ENCODE measurements at regions not wholly inside any gene's neighbourhood (a gene's known extent, or its start where the extent isn't known, plus 50 kb on each side); places are given as distances from the start of the nearest gene placed in this dataset.
"Not testable (repeated sequence)": the region's sequence is repeated elsewhere in the genome, so short reads cannot be mapped to it uniquely, and the experiment has no call there.

GRCh38 chr21:35476621-35477395, 427.7 kb upstream of the RUNX1 start:
- intact Hi-C loops (cut with micrococcal nuclease) = no loop called here

DNA sequence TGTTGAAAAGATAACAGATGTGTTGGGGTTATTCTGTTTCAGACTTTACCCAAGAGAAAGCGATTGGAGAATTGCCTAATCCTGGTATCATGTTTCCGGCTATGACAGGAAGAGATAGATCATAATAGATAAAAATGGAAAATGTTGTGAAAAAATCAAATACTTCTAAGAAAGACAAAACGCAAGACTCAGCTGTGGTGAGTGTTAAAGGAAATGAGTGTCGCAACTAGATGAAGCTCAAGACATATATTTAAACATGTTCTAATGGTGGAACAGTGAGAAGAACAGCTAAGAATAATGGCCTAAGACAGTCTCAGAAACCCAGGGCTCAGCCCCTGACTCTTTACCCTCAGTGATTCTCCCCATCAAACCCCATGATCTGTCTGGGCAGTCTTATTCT, 426.7 kb upstream of the RUNX1 start:
- intact Hi-C loops (cut with micrococcal nuclease) = no loop called here

DNA sequence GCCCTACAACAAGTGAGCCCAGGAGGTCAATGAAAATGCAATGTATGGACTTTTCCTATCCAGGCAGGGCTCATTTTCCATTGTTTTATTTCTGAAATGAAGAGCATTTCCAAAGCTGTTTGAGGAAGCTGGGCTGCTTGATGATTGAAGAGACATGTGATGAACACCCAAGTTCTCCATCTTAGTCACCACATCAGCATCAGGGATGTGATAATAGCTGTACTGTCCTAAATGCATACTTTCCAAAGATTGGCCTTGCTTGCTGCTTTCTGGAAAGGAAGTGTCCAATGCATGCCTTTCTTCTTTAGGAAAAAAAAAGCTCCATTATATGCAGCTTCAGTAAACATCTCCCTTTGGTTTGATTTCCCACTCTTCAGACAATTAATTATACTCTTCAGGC, 425.9 kb upstream of the RUNX1 start:
- intact Hi-C loops (cut with micrococcal nuclease) = no loop called here

DNA sequence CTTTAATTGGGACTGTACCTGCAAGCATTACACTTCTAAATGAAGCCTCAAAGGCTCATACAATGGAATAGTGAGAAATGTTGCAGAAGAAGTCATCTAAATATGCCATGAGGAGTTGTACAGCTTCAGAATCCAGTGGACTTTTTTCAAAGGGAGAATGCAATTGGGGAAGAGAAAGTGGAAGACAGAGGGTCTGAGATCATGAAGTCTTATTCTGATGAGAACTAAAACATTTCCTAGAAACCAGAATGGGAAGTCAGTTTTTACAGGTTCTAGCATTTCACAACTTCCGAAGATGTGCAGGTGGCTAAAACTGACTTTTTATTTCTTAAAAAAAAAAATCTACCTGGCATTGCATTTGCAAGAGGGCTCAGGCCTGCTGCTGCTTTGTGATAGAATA, 424.4 kb upstream of the RUNX1 start:
- intact Hi-C loops (cut with micrococcal nuclease) = no loop called here

GRCh38 chr21:35470522-35470921, 421.4 kb upstream of the RUNX1 start:
- intact Hi-C loops (cut with micrococcal nuclease) = no loop called here

GRCh38 chr21:35469498-35469897, 420.4 kb upstream of the RUNX1 start:
- intact Hi-C loops (cut with micrococcal nuclease) = no loop called here

DNA sequence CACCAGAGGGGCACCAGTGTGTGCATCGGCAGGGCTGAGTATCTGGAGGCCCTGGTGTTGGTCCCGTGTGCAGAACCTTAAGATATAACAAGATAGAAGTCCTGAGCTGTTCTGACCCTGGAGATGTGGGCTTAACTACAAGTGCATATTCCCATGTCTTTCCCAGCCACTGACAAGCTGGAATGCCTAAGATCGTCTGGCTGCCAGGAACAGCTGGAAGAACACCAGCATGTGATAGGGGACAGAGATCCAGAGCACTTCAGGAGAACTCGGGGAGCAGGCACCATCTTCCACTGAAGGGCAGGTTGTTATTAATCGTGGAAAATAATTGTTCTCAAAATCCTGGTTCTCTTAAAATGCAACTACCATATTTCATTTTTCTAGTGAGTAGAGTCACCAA, 419.9 kb upstream of the RUNX1 start:
- intact Hi-C loops (cut with micrococcal nuclease) = no loop called here

GRCh38 chr21:35467566-35467965, 418.5 kb upstream of the RUNX1 start:
- intact Hi-C loops (cut with micrococcal nuclease) = no loop called here

GRCh38 chr21:35466681-35467080, 417.6 kb upstream of the RUNX1 start:
- intact Hi-C loops (cut with micrococcal nuclease) = not testable (repeated sequence)

DNA sequence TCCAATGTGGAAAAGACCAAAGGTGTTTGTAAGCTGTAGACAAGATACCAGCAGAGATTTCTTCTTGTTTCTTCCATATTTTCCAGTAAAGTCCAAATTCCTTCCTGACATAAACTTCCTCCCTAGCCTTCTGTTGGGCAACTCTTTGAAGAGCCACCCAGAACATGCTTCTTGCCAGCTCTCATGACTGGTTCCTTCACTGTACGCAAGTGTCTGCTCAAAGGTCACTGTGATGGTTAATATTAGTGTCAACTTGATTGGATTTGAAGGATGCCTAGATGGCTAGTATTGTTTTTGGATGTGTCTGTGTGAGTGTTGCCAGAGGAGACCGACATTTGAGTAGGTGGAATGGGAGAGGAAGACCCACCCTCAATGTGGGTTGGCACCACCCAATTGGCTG, 416.6 kb upstream of the RUNX1 start:
- intact Hi-C loops (cut with micrococcal nuclease) = no loop called here

GRCh38 chr21:35461700-35462099, 412.6 kb upstream of the RUNX1 start:
- intact Hi-C loops (cut with micrococcal nuclease) = no loop called here

GRCh38 chr21:35460441-35460840, 411.3 kb upstream of the RUNX1 start:
- intact Hi-C loops (cut with micrococcal nuclease) = no loop called here

DNA sequence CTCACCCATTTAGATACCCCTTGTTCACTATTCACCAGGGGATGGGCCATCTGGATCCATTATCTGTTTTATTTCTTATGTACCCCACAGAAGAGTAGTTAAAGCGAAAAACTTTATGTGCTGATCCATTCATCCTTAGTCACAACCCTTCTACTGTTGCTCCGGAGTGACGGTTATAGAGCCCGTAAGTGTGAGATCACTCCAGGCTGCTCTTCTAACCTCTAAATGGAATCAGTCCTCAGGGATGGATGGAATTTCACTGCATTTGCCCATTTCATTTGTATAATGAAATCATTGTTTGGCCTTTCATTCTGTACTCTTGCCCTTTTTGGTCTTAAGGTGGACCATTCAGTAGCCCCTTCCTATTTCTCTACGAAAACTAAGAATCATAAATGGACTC, 409.3 kb upstream of the RUNX1 start:
- intact Hi-C loops (cut with micrococcal nuclease) = no loop called here

DNA sequence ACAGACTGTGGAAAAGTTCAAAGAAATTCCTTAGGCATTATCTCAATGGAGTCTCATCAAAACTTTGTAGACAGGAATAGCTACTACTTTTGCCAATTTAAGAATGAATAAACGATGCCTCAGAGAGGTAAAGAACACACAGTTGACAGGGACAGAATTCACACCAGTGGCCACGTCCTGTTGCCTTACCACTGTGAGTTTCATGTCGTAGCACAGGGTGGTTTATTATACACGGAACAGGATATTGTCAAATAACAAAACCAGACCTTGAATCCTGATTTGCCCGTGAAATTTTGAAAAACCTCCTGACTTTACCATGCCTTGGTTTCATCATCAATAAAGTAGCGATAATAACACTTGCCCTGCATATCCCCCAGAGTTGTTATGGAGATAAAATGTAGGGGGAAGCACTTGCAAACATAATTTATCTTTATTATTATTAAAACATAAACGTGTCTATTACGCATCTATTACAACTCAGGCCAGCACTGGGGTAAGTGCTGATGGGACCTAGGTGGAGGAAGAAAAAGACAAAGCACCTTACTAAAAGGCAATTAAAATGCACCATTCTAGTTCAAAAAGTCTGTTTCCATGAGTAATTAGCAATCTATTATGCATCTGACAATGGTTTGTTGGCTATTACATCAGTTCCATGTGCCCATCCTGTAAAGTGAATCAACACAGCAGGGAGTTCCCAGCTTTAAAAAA, 408.1 kb upstream of the RUNX1 start:
- intact Hi-C loops (cut with micrococcal nuclease) = no loop called here

- intact Hi-C loops (cut with micrococcal nuclease) = no loop called here
Measured at GRCh38 chr21:35451276-35451675, 402.2 kb upstream of the RUNX1 start.

- intact Hi-C loops (cut with micrococcal nuclease) = no loop called here
Measured at GRCh38 chr21:35450830-35451229, 401.7 kb upstream of the RUNX1 start.

DNA sequence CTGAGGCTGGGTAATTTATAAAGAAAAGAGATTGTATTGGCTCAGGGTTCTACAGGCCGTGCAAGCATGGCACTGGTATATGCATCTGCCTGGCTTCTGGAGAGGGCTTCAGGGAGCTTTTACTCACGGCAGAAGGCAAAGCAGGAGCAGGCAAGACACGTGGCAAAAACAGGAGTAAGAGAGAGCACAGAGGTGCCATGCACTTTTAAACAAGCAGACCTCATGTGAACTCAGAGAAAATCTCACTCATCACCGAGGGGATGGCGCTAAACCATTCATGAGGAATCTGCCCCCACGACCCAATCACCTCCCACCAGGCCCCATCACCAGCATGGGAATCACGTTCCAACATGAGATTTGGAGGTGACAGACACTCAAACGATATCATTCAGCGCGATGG, 400.7 kb upstream of the RUNX1 start:
- intact Hi-C loops (cut with micrococcal nuclease) = no loop called here

DNA sequence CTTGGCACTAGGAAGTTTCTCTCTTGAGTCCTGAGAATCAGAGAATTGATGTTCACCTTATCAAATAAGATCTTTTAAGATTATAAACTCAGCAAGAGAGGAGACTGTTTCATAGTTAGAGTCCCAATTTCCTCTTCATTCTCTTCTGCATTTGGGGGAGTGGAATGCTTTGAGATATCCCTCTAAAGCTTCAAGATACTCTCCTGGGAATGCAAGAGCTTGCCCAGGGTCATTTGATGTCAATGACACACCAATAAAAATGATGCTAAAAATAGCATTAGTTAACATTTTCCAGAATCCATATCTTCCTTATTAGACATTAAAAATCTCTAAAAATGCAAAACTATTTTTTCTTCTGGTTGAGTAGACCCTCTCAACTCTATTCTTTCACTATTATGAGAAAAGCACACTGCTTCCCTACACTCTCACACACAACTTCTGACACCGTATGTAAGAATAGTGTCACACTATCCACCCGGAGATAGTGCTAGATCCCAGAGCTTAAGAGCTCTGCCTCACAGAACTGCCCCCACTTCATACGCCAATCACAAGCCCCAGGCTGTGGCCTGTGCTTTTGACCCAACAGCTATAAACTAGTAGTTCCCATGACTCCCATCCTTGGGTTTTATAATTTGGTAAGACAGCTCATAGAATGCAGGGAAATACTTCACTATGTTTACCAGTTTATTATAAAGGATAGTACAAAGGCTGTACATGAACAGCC, 399.9 kb upstream of the RUNX1 start:
- intact Hi-C loops (cut with micrococcal nuclease) = no loop called here

GRCh38 chr21:35444391-35444790, 395.3 kb upstream of the RUNX1 start:
- intact Hi-C loops (cut with micrococcal nuclease) = no loop called here

GRCh38 chr21:35441868-35442582, 392.9 kb upstream of the RUNX1 start:
- intact Hi-C loops (cut with micrococcal nuclease) = no loop called here

DNA sequence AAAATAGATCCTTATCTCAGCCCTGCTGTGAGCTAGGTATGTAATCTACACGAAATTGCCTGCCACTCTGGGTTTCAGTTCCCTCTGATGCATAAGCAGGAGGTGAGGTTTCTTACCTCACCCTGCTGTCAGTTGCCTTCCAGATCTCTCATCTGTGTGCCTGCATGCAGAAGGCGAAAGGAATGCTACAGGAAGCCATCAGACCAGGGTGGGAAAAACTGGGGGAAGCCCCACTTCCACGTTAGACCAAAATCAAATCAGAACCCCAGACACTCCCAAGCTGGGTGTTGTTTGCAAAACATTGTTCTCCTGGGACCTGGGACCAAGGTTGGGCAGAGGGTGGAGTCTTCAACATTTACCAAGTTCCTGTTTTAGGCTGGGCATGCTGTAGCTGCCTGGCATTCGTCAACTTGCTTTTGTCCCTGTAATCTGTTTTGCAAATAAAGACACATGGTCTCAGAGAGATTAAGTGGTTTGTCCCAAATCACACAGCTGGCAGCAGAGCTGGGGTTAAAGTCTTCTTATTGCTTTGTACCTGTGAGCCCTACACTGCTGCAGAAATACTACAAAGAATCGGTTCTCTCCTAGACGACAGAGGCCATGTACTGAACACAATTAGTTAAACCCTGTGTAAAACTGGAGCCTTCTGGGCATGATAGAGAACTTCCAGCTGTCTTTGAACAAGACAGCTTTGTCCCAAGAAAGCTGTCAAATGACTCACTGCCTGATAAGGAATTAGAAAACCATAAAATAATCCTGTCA, 389.7 kb upstream of the RUNX1 start:
- intact Hi-C loops (cut with micrococcal nuclease) = no loop called here
